ENCODE measurements at regions not wholly inside any gene's neighbourhood (a gene's known extent, or its start where the extent isn't known, plus 50 kb on each side); places are given as distances from the start of the nearest gene placed in this dataset.

DNA sequence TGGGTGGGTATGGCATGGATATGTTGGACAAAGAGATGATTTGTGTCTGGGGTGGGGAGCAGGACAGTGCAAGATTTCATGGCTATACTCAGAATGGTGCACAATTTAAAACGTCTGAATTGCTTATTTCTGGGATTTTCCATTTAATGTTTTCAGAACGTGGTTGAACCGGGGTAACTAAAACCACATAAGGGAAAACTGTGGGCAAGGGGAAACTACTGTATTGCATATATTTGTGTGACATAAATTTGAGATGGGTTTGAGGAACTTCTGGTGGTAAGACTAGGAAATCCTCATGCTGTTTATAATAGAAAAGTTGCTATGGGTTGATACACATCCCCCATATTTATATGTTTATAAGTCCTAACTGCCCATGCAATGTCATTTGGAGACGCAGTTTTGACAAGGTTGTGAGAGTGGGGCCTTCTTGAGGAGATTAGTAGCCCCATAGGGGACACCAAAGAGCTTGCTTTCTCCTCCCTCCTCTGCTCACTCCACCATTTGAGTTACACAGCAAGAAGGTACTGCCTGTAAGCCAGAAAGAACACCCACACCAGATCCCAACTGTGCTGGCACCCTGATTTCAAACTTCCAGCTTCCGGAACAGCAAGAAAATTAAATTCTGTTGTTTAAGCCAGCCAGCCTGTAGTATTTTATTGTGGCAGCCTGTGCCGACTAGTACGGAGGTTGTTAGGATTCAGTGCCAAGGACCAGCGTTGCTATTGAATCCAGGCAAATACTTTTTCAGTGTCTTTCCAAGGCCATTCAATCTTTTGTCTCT, 2118.9 kb downstream of the MAT2B start:
- TF ChIP-seq, protein P1, sequence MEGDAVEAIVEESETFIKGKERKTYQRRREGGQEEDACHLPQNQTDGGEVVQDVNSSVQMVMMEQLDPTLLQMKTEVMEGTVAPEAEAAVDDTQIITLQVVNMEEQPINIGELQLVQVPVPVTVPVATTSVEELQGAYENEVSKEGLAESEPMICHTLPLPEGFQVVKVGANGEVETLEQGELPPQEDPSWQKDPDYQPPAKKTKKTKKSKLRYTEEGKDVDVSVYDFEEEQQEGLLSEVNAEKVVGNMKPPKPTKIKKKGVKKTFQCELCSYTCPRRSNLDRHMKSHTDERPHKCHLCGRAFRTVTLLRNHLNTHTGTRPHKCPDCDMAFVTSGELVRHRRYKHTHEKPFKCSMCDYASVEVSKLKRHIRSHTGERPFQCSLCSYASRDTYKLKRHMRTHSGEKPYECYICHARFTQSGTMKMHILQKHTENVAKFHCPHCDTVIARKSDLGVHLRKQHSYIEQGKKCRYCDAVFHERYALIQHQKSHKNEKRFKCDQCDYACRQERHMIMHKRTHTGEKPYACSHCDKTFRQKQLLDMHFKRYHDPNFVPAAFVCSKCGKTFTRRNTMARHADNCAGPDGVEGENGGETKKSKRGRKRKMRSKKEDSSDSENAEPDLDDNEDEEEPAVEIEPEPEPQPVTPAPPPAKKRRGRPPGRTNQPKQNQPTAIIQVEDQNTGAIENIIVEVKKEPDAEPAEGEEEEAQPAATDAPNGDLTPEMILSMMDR (IDR thresholded peaks at IDR 0.05), result no peak
- TF ChIP-seq POLR2A (IDR thresholded peaks at IDR 0.05), result no peak

All from thyroid gland (tissue), 4 donors.